Vagina (tissue), 2 donors: ENCODE measurements at regions not wholly inside any gene's neighbourhood (a gene's known extent, or its start where the extent isn't known, plus 50 kb on each side); places are given as distances from the start of the nearest gene placed in this dataset.
"Not testable (repeated sequence)": the region's sequence is repeated elsewhere in the genome, so short reads cannot be mapped to it uniquely, and the experiment has no call there.

Experiments used
- POLR2A ChIP-seq, 2 donors: fragments of 450-650 bp; IDR thresholded peaks; one replicate each; pipeline ENCODE4 v1.6.1; 2017; ENCODE audit warnings: antibody characterized with exemption in 2 of 2, mild to moderate bottlenecking in 2 of 2, moderate library complexity in 2 of 2
- TF ChIP-seq, protein P1 (sequence below), 3 experiments: fragments of 450-650 bp in 2 of 3; fragments of 200-600 bp in 1 of 3; sonication (generic) in 1 of 3; IDR thresholded peaks; one replicate each; pipeline ENCODE4 v1.5.1; 2017 to 2019; ENCODE audit warnings: antibody characterized with exemption in 3 of 3, mild to moderate bottlenecking in 2 of 3, moderate library complexity in 2 of 3

DNA sequence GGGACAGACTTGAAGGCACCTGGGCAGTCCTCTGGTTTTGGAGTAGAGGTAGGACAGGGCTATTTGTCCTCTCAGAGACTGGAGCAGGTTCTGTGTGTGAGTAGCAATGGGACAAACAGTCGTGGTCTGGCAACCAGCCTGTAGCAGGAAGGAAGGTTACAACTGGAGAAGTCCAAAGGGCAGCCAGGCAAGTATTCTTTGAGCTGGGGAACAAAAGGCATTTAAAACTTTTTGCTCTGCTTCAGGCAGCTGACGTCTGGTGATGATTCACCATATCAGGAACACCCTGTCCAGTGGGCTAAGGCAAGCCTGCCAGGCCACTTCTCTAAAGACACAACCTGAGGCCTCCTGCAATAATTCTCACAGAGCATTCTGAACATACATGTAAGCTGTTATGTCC lies 83.3 kb downstream of the PPIAL4A start:
- TF ChIP-seq, protein P1, sequence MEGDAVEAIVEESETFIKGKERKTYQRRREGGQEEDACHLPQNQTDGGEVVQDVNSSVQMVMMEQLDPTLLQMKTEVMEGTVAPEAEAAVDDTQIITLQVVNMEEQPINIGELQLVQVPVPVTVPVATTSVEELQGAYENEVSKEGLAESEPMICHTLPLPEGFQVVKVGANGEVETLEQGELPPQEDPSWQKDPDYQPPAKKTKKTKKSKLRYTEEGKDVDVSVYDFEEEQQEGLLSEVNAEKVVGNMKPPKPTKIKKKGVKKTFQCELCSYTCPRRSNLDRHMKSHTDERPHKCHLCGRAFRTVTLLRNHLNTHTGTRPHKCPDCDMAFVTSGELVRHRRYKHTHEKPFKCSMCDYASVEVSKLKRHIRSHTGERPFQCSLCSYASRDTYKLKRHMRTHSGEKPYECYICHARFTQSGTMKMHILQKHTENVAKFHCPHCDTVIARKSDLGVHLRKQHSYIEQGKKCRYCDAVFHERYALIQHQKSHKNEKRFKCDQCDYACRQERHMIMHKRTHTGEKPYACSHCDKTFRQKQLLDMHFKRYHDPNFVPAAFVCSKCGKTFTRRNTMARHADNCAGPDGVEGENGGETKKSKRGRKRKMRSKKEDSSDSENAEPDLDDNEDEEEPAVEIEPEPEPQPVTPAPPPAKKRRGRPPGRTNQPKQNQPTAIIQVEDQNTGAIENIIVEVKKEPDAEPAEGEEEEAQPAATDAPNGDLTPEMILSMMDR (IDR thresholded peaks at IDR 0.05) = not testable (repeated sequence)
- TF ChIP-seq POLR2A (IDR thresholded peaks at IDR 0.05) = not testable (repeated sequence)
